SU-DHL-6 (cell line): ENCODE measurements at regions not wholly inside any gene's neighbourhood (a gene's known extent, or its start where the extent isn't known, plus 50 kb on each side); places are given as distances from the start of the nearest gene placed in this dataset.

Source experiments
- H2AFZ ChIP-seq: fragments of 200-600 bp; sonication (generic); 2 replicates; pipeline ENCODE4 v1.6.1; 2014; ENCODE audit warnings: low read depth, mild to moderate bottlenecking, moderate library complexity, mixed read lengths, antibody characterized with exemption, low read length; ENCODE audit not compliant: severe bottlenecking
- H3F3A ChIP-seq: fragments of 200-600 bp; shearing (Covaris generic); 2 replicates; pipeline ENCODE4 v1.6.0; 2016; ENCODE audit warnings: antibody characterized with exemption, mild to moderate bottlenecking; ENCODE audit not compliant: insufficient read depth
- H3K27ac ChIP-seq: fragments of 200-600 bp; sonication (generic); 2 replicates; pipeline ENCODE4 v1.5.1; 2016; ENCODE audit warnings: low read depth, mild to moderate bottlenecking, low read length, moderate library complexity, mixed read lengths
- H3K27me3 ChIP-seq: fragments of 200-600 bp; sonication (generic), shearing (Covaris generic); 2 replicates; pipeline ENCODE4 v1.6.0; 2014; ENCODE audit warnings: mild to moderate bottlenecking, low read length
- H3K36me3 ChIP-seq: fragments of 200-600 bp; sonication (generic); 2 replicates; pipeline ENCODE4 v1.6.1; 2014; ENCODE audit warnings: mild to moderate bottlenecking, low read length, mixed read lengths
- H3K4me2 ChIP-seq: fragments of 300-600, 200-600 bp; shearing (Covaris generic), sonication (generic); 2 replicates; pipeline ENCODE4 v1.6.0; 2014; ENCODE audit warnings: low read length, low read depth, mild to moderate bottlenecking; ENCODE audit not compliant: poor library complexity, severe bottlenecking
- H3K4me3 ChIP-seq: fragments of 200-600 bp; sonication (generic); 2 replicates; pipeline ENCODE4 v1.5.1; 2014; ENCODE audit warnings: antibody characterized with exemption, low read length, mild to moderate bottlenecking, mixed read lengths; ENCODE audit not compliant: insufficient read depth, poor library complexity, severe bottlenecking
- H3K79me2 ChIP-seq: fragments of 200-600 bp; sonication (generic); 2 replicates; pipeline ENCODE4 v1.6.1; 2014; ENCODE audit warnings: mild to moderate bottlenecking, low read length, moderate library complexity; ENCODE audit not compliant: insufficient read depth
- H3K9ac ChIP-seq: fragments of 200-600 bp; sonication (generic); 2 replicates; pipeline ENCODE4 v1.7.0; 2014; ENCODE audit warnings: mild to moderate bottlenecking, low read length
- H3K9me2 ChIP-seq: fragments of 200-600 bp; sonication (generic); replicated peaks from 2 replicates; pipeline ENCODE4 v1.6.1; 2014; ENCODE audit warnings: low read length; ENCODE audit not compliant: insufficient read depth
- H3K9me3 ChIP-seq: fragments of 200-600 bp; sonication (generic); 2 replicates; pipeline ENCODE4 v1.6.1; 2014; ENCODE audit warnings: low read length, mixed read lengths; ENCODE audit not compliant: insufficient read depth
- H4K20me1 ChIP-seq: fragments of 200-600 bp; sonication (generic); 2 replicates; pipeline ENCODE4 v1.6.1; 2014; ENCODE audit warnings: low read depth, mild to moderate bottlenecking, antibody characterized with exemption, low read length, moderate library complexity, mixed read lengths
- EZH2phosphoT487 ChIP-seq: fragments of 200-600 bp; sonication (generic), shearing (Covaris generic); conservative IDR thresholded peaks from 2 replicates; pipeline ENCODE4 v1.6.1; 2018; ENCODE audit warnings: mild to moderate bottlenecking, antibody characterized with exemption, low read length, moderate library complexity, mixed read lengths
- TF ChIP-seq, protein P1 (sequence below): fragments of 200-600 bp; sonication (generic); IDR thresholded peaks from one replicate; pipeline ENCODE4 v1.5.1; 2017; ENCODE audit warnings: antibody characterized with exemption, mild to moderate bottlenecking, low read length, moderate library complexity; ENCODE audit not compliant: insufficient read depth, poor library complexity, severe bottlenecking

DNA sequence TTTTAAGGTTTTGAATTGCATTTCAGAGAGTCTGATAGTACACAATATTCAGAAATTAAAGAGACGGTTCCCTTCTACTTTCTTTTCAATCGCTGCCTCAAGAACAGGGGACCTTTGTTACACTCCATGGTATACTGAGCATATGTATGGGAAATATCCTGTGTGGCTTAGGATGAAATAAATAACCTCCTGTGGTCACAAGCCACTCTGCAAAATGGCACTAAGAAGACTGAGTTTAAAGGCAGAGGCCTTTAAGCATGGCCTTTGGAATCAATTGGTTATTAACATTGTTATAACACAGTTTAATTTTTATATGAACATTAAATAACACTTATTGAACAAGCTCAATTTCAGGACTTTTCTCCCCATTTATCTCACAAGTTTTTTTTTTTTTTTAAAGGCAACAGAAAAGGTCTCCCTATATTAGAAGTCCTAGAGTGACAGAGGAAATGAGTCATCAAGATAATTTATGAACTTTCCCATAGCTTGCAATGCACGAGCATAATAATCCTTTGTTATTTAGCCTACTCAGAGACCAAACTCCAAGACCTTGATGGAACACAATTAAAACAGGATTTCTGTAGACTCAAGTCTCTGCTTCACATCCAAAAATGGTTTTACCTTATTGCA is 341.9 kb downstream of the TMEM167A start:
- Histone ChIP-seq H3K9me3 (no peaks in the 10 kb centered on the region), H3K36me3 (no peaks in the 10 kb centered on the region), H4K20me1 (no peaks in the 10 kb centered on the region), H3K9ac (no peak overlapping the region), H3K27ac (no peak overlapping the region), H3K4me3 (no peak overlapping the region), H3K79me2 (no peaks in the 10 kb centered on the region), H3K27me3 (no peaks in the 10 kb centered on the region), H2AFZ (no peak overlapping the region), H3K4me2 (no peak overlapping the region), H3F3A (no peaks in the 10 kb centered on the region), H3K9me2 (no peaks in the 10 kb centered on the region)
- TF ChIP-seq, protein P1, sequence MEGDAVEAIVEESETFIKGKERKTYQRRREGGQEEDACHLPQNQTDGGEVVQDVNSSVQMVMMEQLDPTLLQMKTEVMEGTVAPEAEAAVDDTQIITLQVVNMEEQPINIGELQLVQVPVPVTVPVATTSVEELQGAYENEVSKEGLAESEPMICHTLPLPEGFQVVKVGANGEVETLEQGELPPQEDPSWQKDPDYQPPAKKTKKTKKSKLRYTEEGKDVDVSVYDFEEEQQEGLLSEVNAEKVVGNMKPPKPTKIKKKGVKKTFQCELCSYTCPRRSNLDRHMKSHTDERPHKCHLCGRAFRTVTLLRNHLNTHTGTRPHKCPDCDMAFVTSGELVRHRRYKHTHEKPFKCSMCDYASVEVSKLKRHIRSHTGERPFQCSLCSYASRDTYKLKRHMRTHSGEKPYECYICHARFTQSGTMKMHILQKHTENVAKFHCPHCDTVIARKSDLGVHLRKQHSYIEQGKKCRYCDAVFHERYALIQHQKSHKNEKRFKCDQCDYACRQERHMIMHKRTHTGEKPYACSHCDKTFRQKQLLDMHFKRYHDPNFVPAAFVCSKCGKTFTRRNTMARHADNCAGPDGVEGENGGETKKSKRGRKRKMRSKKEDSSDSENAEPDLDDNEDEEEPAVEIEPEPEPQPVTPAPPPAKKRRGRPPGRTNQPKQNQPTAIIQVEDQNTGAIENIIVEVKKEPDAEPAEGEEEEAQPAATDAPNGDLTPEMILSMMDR: no peak
- no peak for TF ChIP-seq EZH2phosphoT487

- TF ChIP-seq, protein P1: no peak
- TF ChIP-seq EZH2phosphoT487: no peak
- H3K36me3 ChIP-seq: no peaks in the 10 kb centered on the region
- no peak overlapping the region for H2AFZ ChIP-seq
- no peaks in the 10 kb centered on the region for H4K20me1 ChIP-seq
- H3K79me2 ChIP-seq: no peaks in the 10 kb centered on the region
- H3K9me3 ChIP-seq: no peaks in the 10 kb centered on the region
- H3K27ac ChIP-seq: no peak overlapping the region
- no peaks in the 10 kb centered on the region for H3K9me2 ChIP-seq
- H3K9ac ChIP-seq: no peak overlapping the region
- no peaks in the 10 kb centered on the region for H3K27me3 ChIP-seq
- no peak overlapping the region for H3K4me3 ChIP-seq
- H3F3A ChIP-seq: no peaks in the 10 kb centered on the region
- no peak overlapping the region for H3K4me2 ChIP-seq
Observed at GRCh38 chr5:82734347-82734746, 342.8 kb downstream of the TMEM167A start.

GRCh38 chr5:82730913-82731312 is 346.3 kb downstream of the TMEM167A start:
- no peaks in the 10 kb centered on the region for H3K27me3 ChIP-seq
- no peak overlapping the region for H3K9ac ChIP-seq
- H3K27ac ChIP-seq: no peak overlapping the region
- H3K9me3 ChIP-seq: no peaks in the 10 kb centered on the region
- H3F3A ChIP-seq: no peaks in the 10 kb centered on the region
- H3K36me3 ChIP-seq: no peaks in the 10 kb centered on the region
- TF ChIP-seq EZH2phosphoT487: no peak
- TF ChIP-seq, protein P1: no peak
- no peak overlapping the region for H2AFZ ChIP-seq
- H3K79me2 ChIP-seq: no peaks in the 10 kb centered on the region
- no peaks in the 10 kb centered on the region for H3K9me2 ChIP-seq
- H4K20me1 ChIP-seq: no peaks in the 10 kb centered on the region
- no peak overlapping the region for H3K4me2 ChIP-seq
- H3K4me3 ChIP-seq: no peak overlapping the region
